Left ventricle myocardium superior (tissue), 1 donor: ENCODE measurements at regions not wholly inside any gene's neighbourhood (a gene's known extent, or its start where the extent isn't known, plus 50 kb on each side); places are given as distances from the start of the nearest gene placed in this dataset.
"Not testable (repeated sequence)": the region's sequence is repeated elsewhere in the genome, so short reads cannot be mapped to it uniquely, and the experiment has no call there.

ENCODE experiments used
- ATAC-seq: fragments of 200-7000 bp; cut with Tn5 transposase; one replicate; pipeline ENCODE4 v1.9.1; 2020; ENCODE audit warnings: mild to moderate bottlenecking, moderate library complexity
- DNase-seq: peaks from one replicate; pipeline ENCODE4 v3.0.0-alpha.2; 2020
- intact Hi-C: fragments of 100-400 bp; cut with micrococcal nuclease; formaldehyde crosslinking; loops from one replicate; pipeline ENCODE4 v1.11.0; 2022
- donor health status: DM: no; HTN: yes; CAD: no; lungs with severe emphysema.

DNA sequence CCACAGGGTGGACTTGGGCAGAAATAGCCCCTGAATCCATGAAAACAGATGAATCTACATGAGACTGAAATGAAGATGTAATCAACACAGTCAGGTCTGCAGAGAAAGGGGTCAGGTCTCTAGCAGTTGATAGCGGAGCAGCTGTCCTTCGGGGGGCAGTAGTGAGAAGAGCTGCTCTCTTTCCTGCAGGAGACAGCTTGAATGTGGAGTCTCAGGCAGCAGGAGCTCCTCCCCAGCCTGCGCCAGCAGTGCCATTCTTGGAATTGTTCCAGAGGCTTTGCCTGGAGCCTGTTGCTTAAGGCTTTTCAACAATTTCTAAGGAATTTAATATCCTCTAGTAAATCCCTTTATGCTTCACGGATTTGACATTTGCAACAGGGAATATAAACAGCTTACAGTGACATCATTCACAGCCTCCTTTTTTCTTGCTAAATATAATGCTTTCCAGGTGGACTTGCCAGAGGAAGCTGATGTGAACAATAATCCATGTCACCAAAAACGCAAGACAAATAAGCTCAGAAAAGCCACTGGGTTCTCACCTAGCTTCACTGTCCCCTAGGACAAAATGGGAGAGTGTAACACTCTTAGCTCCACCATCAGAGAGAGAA is 1535.1 kb downstream of the RPIA start:
- intact Hi-C loops, ATAC-seq, DNase-seq: not testable (repeated sequence)

DNA sequence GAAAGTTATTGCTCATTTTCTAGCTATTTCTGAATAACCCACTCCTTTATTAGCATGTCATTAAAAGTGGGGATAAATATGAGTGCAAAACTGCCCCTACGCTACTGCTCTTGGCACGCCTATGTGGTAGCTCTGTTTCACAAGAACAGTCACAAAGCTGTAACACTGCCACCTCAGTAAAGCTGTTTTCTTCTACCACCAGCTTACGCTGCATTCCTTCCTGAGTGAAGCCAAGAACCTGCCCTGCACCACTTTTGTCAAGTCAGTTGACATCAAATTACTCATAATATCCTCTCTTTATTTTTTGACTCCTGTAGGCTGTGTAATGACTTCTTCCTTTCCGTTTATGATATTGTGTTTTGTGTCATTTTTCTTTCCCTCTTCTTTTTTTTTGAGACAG is 1539.7 kb downstream of the RPIA start:
- DNase-seq, intact Hi-C loops, ATAC-seq: not testable (repeated sequence)

DNA sequence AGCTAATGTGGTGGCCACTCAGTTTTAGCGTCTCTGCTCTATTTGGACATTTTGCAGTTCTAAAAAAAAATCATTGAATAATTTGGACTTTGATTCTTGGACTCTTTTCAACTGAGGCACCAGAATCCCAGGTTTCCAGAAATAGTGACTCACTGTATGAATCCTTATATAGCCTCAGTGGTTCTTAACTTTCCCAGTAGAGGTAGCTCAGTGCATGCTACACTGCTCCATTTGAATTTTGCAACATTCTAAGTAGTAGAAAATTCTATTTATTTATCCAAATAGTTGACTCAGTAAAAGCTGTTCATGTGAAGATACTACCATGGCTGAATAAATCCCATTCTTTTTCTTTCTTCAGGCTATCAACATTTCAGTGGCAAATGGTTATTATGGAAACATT is 1544.0 kb downstream of the RPIA start:
- intact Hi-C loops, DNase-seq, ATAC-seq: not testable (repeated sequence)

DNA sequence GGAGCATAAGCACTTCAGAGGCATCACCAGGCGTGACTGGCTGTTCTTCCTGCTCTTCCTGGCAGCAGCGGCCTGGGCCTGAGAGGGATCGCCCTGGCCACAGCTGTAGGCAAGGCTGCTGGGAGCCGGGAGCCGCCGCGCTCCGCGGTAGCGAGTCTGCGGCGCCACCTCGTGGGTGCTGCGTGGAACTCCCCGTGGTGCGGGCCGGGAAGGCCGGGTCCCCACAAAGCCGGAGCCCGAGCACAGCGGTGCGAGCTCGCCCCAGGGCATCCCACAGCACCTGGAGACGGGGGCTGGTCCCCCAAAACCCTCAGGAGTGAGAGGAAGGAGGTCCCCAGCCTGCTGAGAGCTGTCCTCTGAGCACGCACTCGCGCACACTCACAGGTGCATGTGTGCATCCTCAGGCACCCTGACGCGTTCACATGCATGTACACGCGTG is 1546.5 kb downstream of the RPIA start:
- DNase-seq = peak; percentile 79
- intact Hi-C loops, ATAC-seq: not testable (repeated sequence)

- ATAC-seq, DNase-seq, intact Hi-C loops: not testable (repeated sequence)
These were observed 1547.2 kb downstream of the RPIA start for GRCh38 chr2:90238505-90239230.

GRCh38 chr2:90239769-90240168 is 1548.3 kb downstream of the RPIA start:
- intact Hi-C loops = not testable (repeated sequence)

GRCh38 chr2:90244902-90245765 is 1553.7 kb downstream of the RPIA start:
- not testable (repeated sequence) for DNase-seq

More at GRCh38 chr2:90239769-90240168, 1548.3 kb downstream of the RPIA start:
- ATAC-seq, DNase-seq: not testable (repeated sequence)

DNA sequence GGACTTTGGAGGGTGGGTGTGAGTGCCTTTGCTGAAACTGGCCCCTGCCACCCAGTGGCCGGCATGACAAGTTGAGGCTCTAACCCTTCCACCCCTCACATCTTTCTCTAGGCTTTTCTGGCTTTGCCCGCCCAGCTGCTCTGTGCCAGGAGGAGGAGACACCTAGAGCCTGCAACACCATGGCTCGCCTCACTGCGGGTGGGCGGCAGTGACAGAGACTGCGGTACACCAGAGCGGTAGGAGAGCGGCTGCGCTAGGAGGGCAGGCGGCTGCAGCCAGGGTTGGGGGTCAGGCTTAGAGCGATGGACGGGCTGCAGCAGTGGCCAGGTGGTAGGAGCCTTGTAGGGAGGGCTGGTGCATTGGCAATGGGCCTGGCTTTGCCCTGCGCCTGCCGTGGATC is 1556.9 kb downstream of the RPIA start:
- DNase-seq, ATAC-seq, intact Hi-C loops: not testable (repeated sequence)

More at GRCh38 chr2:90244902-90245765, 1553.7 kb downstream of the RPIA start:
- ATAC-seq, intact Hi-C loops: not testable (repeated sequence)

DNA sequence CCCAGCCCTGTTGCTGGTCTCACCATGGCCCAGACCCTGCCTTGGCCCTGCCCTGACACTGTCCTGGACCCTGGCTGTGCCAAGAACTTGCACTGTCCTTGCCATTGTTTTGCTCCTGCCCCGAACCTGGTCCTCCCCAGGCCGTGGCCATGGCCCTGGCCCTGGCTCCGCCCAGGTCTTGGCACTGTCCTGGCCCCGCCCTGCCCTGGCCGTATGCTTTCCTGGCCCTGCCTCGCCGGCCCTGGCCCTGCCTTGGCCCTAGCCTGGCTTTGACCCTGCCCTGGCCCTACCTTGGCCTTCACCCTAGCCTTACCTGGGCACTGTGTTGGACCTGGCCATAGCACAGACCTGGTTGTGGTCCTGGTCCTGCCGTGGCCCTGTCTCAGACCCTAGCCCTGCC is 1558.9 kb downstream of the RPIA start:
- intact Hi-C loops, ATAC-seq, DNase-seq: not testable (repeated sequence)

DNA sequence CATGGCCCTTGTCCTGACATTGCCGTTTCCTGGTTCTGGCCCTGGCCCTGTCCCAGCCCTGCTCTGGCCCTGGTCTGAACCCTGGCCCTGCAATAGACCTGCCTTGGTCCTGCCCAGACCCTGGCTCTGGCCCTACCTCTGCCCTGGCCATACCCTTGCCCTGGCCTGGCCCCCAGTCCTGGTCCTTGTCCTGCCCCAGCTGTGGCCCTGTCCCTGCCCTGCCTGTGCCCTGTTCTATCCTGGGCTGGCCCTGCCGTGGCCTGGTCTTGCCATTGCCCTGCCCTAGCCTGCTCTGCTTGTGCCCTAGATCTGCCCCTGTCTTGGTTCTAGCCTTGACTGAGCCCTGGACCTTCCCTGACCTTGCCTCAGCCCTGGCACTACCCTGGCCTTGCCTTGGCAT is 1560.1 kb downstream of the RPIA start:
- intact Hi-C loops, ATAC-seq, DNase-seq: not testable (repeated sequence)

GRCh38 chr2:90253306-90253705 is 1561.8 kb downstream of the RPIA start:
- ATAC-seq = not testable (repeated sequence)

DNA sequence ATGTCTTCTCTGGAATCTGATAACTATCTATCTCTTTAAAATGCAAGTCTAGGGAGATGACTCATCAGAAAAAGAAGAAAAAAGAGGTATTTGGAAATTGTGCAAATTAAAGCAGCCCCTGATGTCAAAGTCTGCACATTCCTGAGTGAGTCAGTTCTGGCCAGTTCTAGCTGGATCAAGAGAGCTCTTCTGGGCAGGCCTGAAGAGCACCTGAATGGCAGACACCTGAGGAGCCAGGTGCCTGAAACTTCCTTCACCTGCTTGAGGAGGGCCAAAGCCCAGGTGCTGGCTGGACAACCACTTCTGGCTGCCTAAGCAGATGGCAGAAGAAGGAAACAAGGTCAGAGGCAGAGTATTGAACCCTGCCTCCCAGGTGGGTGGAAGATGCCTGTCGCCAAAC is 1575.4 kb downstream of the RPIA start:
- DNase-seq, ATAC-seq, intact Hi-C loops: not testable (repeated sequence)

More at GRCh38 chr2:90253306-90253705, 1561.8 kb downstream of the RPIA start:
- DNase-seq, intact Hi-C loops: not testable (repeated sequence)

DNA sequence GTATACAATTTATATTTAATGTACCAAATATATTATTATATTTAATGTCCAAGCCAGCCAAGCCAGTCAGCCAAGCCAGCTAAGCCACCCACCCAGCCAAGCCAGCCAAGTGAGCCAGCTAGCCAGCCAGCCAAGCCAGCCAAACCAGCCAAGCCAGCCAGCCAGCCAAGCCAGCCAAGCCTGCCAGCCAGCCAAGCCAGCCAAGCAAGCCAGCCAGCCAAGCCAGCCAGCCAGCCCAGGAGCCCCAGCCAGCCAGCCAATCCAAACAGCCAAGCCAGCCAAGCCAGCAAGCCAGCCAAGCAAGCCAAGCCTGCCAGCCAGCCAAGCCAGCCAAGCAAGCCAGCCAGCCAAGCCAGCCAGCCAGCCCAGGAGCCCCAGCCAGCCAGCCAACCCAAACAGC is 1596.3 kb downstream of the RPIA start:
- ATAC-seq, intact Hi-C loops, DNase-seq: not testable (repeated sequence)

- ATAC-seq, DNase-seq, intact Hi-C loops: not testable (repeated sequence)
These were observed 1596.9 kb downstream of the RPIA start for GRCh38 chr2:90288396-90288795.

DNA sequence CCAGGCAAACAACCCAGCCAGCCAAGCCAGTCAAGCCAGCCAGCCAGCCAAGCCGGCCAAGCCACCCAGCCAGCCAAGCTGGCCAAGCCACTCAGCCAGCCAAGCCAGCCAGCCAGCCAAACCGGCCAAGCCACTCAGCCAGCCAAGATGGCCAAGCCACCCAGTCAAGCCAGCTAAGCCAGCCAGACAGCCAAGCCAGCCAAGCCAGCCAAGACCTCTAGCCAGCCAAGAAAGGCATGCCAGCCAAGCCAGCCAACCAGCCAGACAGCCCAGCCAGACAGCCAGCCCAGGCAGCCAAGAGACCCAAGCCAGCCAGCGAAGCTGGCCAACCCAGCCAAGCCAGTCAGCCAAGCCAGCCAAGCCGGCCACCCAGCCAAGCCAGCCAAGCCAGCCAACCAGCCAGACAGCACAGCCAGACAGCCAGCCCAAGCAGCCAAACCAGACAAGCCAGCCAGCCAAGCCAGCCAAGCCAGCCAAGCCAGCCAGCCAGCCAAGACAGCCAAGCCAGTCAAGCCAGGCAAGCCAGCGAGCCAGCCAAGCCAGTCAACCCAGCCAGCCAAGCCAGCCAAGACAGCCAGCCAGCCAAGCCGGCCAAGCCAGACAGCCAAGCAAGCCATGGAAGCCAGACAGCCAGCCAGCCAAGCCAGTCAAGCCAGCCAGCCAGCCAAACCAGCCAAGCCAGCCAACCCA is 1598.0 kb downstream of the RPIA start:
- ATAC-seq, intact Hi-C loops, DNase-seq: not testable (repeated sequence)

GRCh38 chr2:90290701-90291100 is 1599.2 kb downstream of the RPIA start:
- intact Hi-C loops, DNase-seq, ATAC-seq: not testable (repeated sequence)

- intact Hi-C loops, ATAC-seq: not testable (repeated sequence)
- DNase-seq = peak; percentile 35
These were observed 1599.9 kb downstream of the RPIA start for GRCh38 chr2:90291168-90291883.

DNA sequence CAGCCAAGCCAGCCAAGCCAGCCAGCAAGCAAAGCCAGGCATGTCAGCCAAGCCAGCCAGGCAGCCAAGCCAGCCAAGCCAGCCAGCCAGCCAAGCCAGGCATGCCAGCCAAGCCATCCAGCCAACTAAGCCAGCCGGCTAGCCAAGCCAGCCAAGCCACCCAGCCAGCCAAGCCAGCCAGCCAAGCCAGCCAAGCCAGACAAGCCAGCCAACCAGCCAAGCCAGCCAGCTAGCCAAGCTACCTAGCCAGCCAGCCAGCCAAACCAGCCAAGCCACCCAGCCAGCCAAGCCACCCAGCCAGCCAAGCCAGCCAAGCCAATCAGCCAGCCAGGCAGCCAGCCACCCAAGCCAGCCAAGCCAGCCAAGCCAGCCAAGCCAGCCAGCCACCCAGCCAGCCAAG is 1600.5 kb downstream of the RPIA start:
- ATAC-seq, intact Hi-C loops: not testable (repeated sequence)
- peak; percentile 31 for DNase-seq
